ENCODE measurements at regions not wholly inside any gene's neighbourhood (a gene's known extent, or its start where the extent isn't known, plus 50 kb on each side); places are given as distances from the start of the nearest gene placed in this dataset.
"Not testable (repeated sequence)": the region's sequence is repeated elsewhere in the genome, so short reads cannot be mapped to it uniquely, and the experiment has no call there.

- WGBS, 2 donors, result 84 to 86% methylated on average over 10 of the region's 10 CpGs
Measured at GRCh38 chr5:152641970-152642805, 237.1 kb upstream of the NMUR2 start.

GRCh38 chr5:152642880-152643279, 237.8 kb upstream of the NMUR2 start:
- Histone ChIP-seq H3K9me3 (no peaks in the 10 kb centered on the region), H3K27ac (no peak overlapping the region), H3K4me3 (no peak overlapping the region), H3K27me3 (no peaks in the 10 kb centered on the region), H3K4me1 (no peaks in the 10 kb centered on the region), H3K36me3 (no peaks in the 10 kb centered on the region)
- no peak for DNase-seq (ENCODE audit: low spot score in 2 of 2)
- TF ChIP-seq CTCF (IDR thresholded peaks at IDR 0.05) (no peak), POLR2A (IDR thresholded peaks at IDR 0.05) (no peak), EP300 (IDR thresholded peaks at IDR 0.05) (no peak)
- 73 to 86% methylated on average over 1 of the region's 1 CpG for WGBS, 2 donors

More at GRCh38 chr5:152641970-152642805, 237.1 kb upstream of the NMUR2 start:
- no peak for TF ChIP-seq CTCF (IDR thresholded peaks at IDR 0.05)
- TF ChIP-seq EP300 (IDR thresholded peaks at IDR 0.05), result no peak
- TF ChIP-seq POLR2A (IDR thresholded peaks at IDR 0.05), result no peak
- Histone ChIP-seq H3K9me3 (no peaks in the 10 kb centered on the region), H3K27ac (no peak overlapping the region), H3K4me1 (no peaks in the 10 kb centered on the region), H3K36me3 (no peaks in the 10 kb centered on the region), H3K4me3 (no peak overlapping the region), H3K27me3 (no peaks in the 10 kb centered on the region)
- DNase-seq (ENCODE audit: low spot score in 2 of 2), result no peak

GRCh38 chr5:152644029-152644728, 239.1 kb upstream of the NMUR2 start:
- TF ChIP-seq CTCF (IDR thresholded peaks at IDR 0.05) (no peak), EP300 (IDR thresholded peaks at IDR 0.05) (no peak), POLR2A (IDR thresholded peaks at IDR 0.05) (no peak)
- H3K27me3 ChIP-seq, result no peaks in the 10 kb centered on the region
- H3K27ac ChIP-seq, result no peak overlapping the region
- WGBS, 2 donors, result 28 to 29% methylated on average over 2 of the region's 2 CpGs
- H3K9me3 ChIP-seq, result no peaks in the 10 kb centered on the region
- H3K4me3 ChIP-seq, result no peak overlapping the region
- H3K4me1 ChIP-seq, result no peaks in the 10 kb centered on the region
- DNase-seq (ENCODE audit: low spot score in 2 of 2), result no peak
- no peaks in the 10 kb centered on the region for H3K36me3 ChIP-seq

GRCh38 chr5:152649609-152650008, 244.5 kb upstream of the NMUR2 start:
- H3K27ac ChIP-seq, result no peak overlapping the region
- DNase-seq (ENCODE audit: low spot score in 2 of 2), result no peak
- TF ChIP-seq POLR2A (IDR thresholded peaks at IDR 0.05) (no peak), CTCF (IDR thresholded peaks at IDR 0.05) (no peak), EP300 (IDR thresholded peaks at IDR 0.05) (no peak)

GRCh38 chr5:152650413-152650812, 245.3 kb upstream of the NMUR2 start:
- 63 to 74% methylated on average over 3 of the region's 3 CpGs for WGBS, 2 donors
- no peaks in the 10 kb centered on the region for H3K9me3 ChIP-seq
- H3K4me3 ChIP-seq, result no peak overlapping the region
- no peaks in the 10 kb centered on the region for H3K27me3 ChIP-seq
- TF ChIP-seq CTCF (IDR thresholded peaks at IDR 0.05), result no peak
- TF ChIP-seq EP300 (IDR thresholded peaks at IDR 0.05), result no peak
- TF ChIP-seq POLR2A (IDR thresholded peaks at IDR 0.05), result no peak
- no peaks in the 10 kb centered on the region for H3K4me1 ChIP-seq
- no peak for DNase-seq (ENCODE audit: low spot score in 2 of 2)
- no peaks in the 10 kb centered on the region for H3K36me3 ChIP-seq
- no peak overlapping the region for H3K27ac ChIP-seq

More at GRCh38 chr5:152649609-152650008, 244.5 kb upstream of the NMUR2 start:
- H3K36me3 ChIP-seq, result no peaks in the 10 kb centered on the region
- H3K4me3 ChIP-seq, result no peak overlapping the region
- no peaks in the 10 kb centered on the region for H3K27me3 ChIP-seq
- H3K9me3 ChIP-seq, result no peaks in the 10 kb centered on the region
- H3K4me1 ChIP-seq, result no peaks in the 10 kb centered on the region

- H3K9me3 ChIP-seq; H3K4me3 ChIP-seq; H3K4me1 ChIP-seq; H3K27me3 ChIP-seq; H3K27ac ChIP-seq; DNase-seq (ENCODE audit: low spot score in 2 of 2); H3K36me3 ChIP-seq: not testable (repeated sequence)
- WGBS, 2 donors, result 78 to 79% methylated on average over 17 to 18 of the region's 18 CpGs
Measured at GRCh38 chr5:152659470-152659869, 254.4 kb upstream of the NMUR2 start.
